HG02885 (cell line): ENCODE measurements at regions not wholly inside any gene's neighbourhood (a gene's known extent, or its start where the extent isn't known, plus 50 kb on each side); places are given as distances from the start of the nearest gene placed in this dataset.
"Not testable (repeated sequence)": the region's sequence is repeated elsewhere in the genome, so short reads cannot be mapped to it uniquely, and the experiment has no call there.

Experiments
- ATAC-seq: cut with Tn5 transposase; IDR thresholded peaks from one replicate; pipeline ENCODE4 v1.9.1; 2021; ENCODE audit warnings: mild to moderate bottlenecking; ENCODE audit not compliant: unreplicated experiment, poor library complexity

GRCh38 chr1:213744780-213745179, 243.0 kb upstream of the PROX1 start:
- ATAC-seq = no peak

GRCh38 chr1:213745451-213745850, 242.3 kb upstream of the PROX1 start:
- no peak for ATAC-seq

- no peak for ATAC-seq
Observed at GRCh38 chr1:213749558-213749957, 238.2 kb upstream of the PROX1 start.

GRCh38 chr1:213750231-213751063, 237.3 kb upstream of the PROX1 start:
- no peak for ATAC-seq

GRCh38 chr1:213751064-213751397, 236.7 kb upstream of the PROX1 start:
- ATAC-seq = no peak

- ATAC-seq = no peak
Observed at GRCh38 chr1:213759359-213760181, 228.2 kb upstream of the PROX1 start.

GRCh38 chr1:213761845-213762407, 225.8 kb upstream of the PROX1 start:
- no peak for ATAC-seq

- no peak for ATAC-seq
Observed at GRCh38 chr1:213767683-213768082, 220.1 kb upstream of the PROX1 start.

GRCh38 chr1:213772128-213773063, 215.4 kb upstream of the PROX1 start:
- ATAC-seq = no peak

- ATAC-seq = no peak
Observed at GRCh38 chr1:213773975-213774374, 213.8 kb upstream of the PROX1 start.

GRCh38 chr1:213776969-213777368, 210.8 kb upstream of the PROX1 start:
- ATAC-seq = no peak

- no peak for ATAC-seq
Observed at GRCh38 chr1:213779228-213779627, 208.5 kb upstream of the PROX1 start.

GRCh38 chr1:213782941-213783672, 204.7 kb upstream of the PROX1 start:
- no peak for ATAC-seq

- ATAC-seq = no peak
Observed at GRCh38 chr1:213783893-213784292, 203.9 kb upstream of the PROX1 start.

- no peak for ATAC-seq
Observed at GRCh38 chr1:213786683-213787082, 201.1 kb upstream of the PROX1 start.

- ATAC-seq = no peak
Observed at GRCh38 chr1:213790565-213790964, 197.2 kb upstream of the PROX1 start.

- no peak for ATAC-seq
Observed at GRCh38 chr1:213793482-213794067, 194.2 kb upstream of the PROX1 start.

- no peak for ATAC-seq
Observed at GRCh38 chr1:213796525-213796924, 191.2 kb upstream of the PROX1 start.

- ATAC-seq = not testable (repeated sequence)
Observed at GRCh38 chr1:213808288-213808687, 179.5 kb upstream of the PROX1 start.
